Stimulated activated naive B cell treated with anti-CD40 and anti-IgM and Interleukin-4, amounts not matched to agents 10 μg/mL and 1 μg/mL and 100 μg/mL, for 72 hours (primary cell): ENCODE measurements at regions not wholly inside any gene's neighbourhood (a gene's known extent, or its start where the extent isn't known, plus 50 kb on each side); places are given as distances from the start of the nearest gene placed in this dataset.
"Not testable (repeated sequence)": the region's sequence is repeated elsewhere in the genome, so short reads cannot be mapped to it uniquely, and the experiment has no call there.

Experiments used
- ATAC-seq, 2 donors: fragments of 150-1000 bp; cut with Tn5 transposase; replicated peaks; 2 replicates each; pipeline ENCODE4 v1.10.0; 2021; ENCODE audit warnings: moderate library complexity in 1 of 2
- DNase-seq: peaks from one replicate; pipeline ENCODE4 v3.0.0; 2021
- H3K27ac Mint-ChIP-seq: one replicate; pipeline ENCODE4 v1.8.0; 2022; ENCODE audit warnings: mild to moderate bottlenecking, mixed read lengths
- H3K27me3 Mint-ChIP-seq, 2 donors: one replicate each; pipeline ENCODE4 v1.8.0; 2022; ENCODE audit warnings: mixed read lengths in 2 of 2
- H3K36me3 Mint-ChIP-seq, 2 donors: one replicate each; pipeline ENCODE4 v1.8.0; 2022; ENCODE audit warnings: mixed read lengths in 2 of 2, mild to moderate bottlenecking in 1 of 2
- H3K4me1 Mint-ChIP-seq, 2 donors: one replicate each; pipeline ENCODE4 v1.8.0; 2022; ENCODE audit warnings: mixed read lengths in 2 of 2, mild to moderate bottlenecking in 1 of 2
- H3K4me3 Mint-ChIP-seq, 2 donors: one replicate each; pipeline ENCODE4 v1.8.0; 2022; ENCODE audit warnings: mild to moderate bottlenecking in 2 of 2, mixed read lengths in 2 of 2, moderate library complexity in 1 of 2
- H3K9me3 Mint-ChIP-seq, 2 donors: one replicate each; pipeline ENCODE4 v1.8.0; 2022; ENCODE audit warnings: mixed read lengths in 2 of 2, mild to moderate bottlenecking in 1 of 2

GRCh38 chr1:209113521-209113920 lies 470.0 kb upstream of the CAMK1G start:
- Mint-ChIP-seq H3K4me3 (no peak overlapping the region), H3K4me1 (no peaks in the 10 kb centered on the region), H3K36me3 (no peaks in the 10 kb centered on the region), H3K27ac (no peak overlapping the region), H3K27me3 (peaks cover 5 to 8% of the 10 kb centered on the region in 2 donors), H3K9me3 (peaks cover 0 to 1% of the 10 kb centered on the region in 2 donors)
- ATAC-seq (no peak), DNase-seq (no peak)

- no peak overlapping the region for H3K27ac Mint-ChIP-seq
- no peak overlapping the region for H3K4me3 Mint-ChIP-seq
- H3K27me3 Mint-ChIP-seq = peaks cover 7 to 12% of the 10 kb centered on the region in 2 donors
- ATAC-seq = no peak
- H3K36me3 Mint-ChIP-seq = no peaks in the 10 kb centered on the region
- peaks cover 0 to 1% of the 10 kb centered on the region in 2 donors for H3K9me3 Mint-ChIP-seq
- no peak for DNase-seq
- no peaks in the 10 kb centered on the region for H3K4me1 Mint-ChIP-seq
These were observed 466.8 kb upstream of the CAMK1G start for GRCh38 chr1:209116705-209117104.

DNA sequence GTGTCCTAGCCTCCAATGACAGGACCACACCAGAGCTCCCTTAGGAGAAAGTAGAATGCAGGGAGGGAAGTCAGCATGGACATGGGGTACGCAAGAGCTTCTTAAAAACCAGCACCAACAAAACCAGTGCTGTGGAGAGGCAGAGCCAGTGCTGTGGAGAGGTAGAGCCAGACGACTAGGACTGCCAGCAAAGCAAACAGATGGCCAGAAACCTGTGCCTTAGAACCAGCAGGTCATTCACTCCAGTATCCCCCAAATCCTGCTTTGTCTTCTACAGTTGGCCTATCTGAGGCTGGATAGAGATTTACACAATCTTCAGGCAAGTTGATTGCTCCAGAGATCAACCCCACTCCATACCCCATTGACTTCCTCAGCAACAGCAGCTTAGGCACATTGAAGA lies 459.9 kb upstream of the CAMK1G start:
- no peak overlapping the region for H3K4me3 Mint-ChIP-seq

GRCh38 chr1:209129091-209129490 lies 454.4 kb upstream of the CAMK1G start:
- not testable (repeated sequence) for H3K9me3 Mint-ChIP-seq, H3K27ac Mint-ChIP-seq, H3K36me3 Mint-ChIP-seq, H3K27me3 Mint-ChIP-seq, DNase-seq, H3K4me1 Mint-ChIP-seq, H3K4me3 Mint-ChIP-seq, ATAC-seq

More for the DNA sequence above, 459.9 kb upstream of the CAMK1G start:
- H3K36me3 Mint-ChIP-seq = no peaks in the 10 kb centered on the region
- H3K4me1 Mint-ChIP-seq = no peaks in the 10 kb centered on the region
- H3K27ac Mint-ChIP-seq = no peak overlapping the region
- peaks cover 0 to 3% of the 10 kb centered on the region in 2 donors for H3K9me3 Mint-ChIP-seq
- ATAC-seq (no peak), DNase-seq (no peak)
- H3K27me3 Mint-ChIP-seq = peaks cover 8 to 11% of the 10 kb centered on the region in 2 donors

DNA sequence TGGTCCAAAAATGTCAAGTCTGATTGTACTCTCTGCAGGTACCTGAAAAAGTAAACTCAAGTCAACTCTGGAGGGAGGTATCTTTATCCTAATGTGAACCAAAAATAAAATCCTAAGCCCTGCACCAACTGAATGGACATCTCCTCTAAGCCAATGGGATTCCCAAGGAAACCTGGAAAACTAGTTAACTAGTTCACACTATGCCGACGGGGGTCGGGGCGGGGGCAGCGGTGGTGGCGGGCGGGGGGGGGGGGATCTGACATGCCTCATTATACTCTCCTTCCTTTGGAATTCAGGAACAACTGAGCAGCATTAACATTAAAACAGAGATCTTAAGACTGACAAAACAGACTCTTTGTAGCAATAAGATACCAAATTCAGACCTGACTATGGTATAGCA lies 452.6 kb upstream of the CAMK1G start:
- Mint-ChIP-seq H3K36me3 (no peaks in the 10 kb centered on the region), H3K27me3 (no peaks in the 10 kb centered on the region), H3K27ac (no peak overlapping the region), H3K4me3 (no peak overlapping the region), H3K4me1 (no peaks in the 10 kb centered on the region), H3K9me3 (peaks cover 4 to 6% of the 10 kb centered on the region in 2 donors)
- DNase-seq (no peak), ATAC-seq (no peak)

DNA sequence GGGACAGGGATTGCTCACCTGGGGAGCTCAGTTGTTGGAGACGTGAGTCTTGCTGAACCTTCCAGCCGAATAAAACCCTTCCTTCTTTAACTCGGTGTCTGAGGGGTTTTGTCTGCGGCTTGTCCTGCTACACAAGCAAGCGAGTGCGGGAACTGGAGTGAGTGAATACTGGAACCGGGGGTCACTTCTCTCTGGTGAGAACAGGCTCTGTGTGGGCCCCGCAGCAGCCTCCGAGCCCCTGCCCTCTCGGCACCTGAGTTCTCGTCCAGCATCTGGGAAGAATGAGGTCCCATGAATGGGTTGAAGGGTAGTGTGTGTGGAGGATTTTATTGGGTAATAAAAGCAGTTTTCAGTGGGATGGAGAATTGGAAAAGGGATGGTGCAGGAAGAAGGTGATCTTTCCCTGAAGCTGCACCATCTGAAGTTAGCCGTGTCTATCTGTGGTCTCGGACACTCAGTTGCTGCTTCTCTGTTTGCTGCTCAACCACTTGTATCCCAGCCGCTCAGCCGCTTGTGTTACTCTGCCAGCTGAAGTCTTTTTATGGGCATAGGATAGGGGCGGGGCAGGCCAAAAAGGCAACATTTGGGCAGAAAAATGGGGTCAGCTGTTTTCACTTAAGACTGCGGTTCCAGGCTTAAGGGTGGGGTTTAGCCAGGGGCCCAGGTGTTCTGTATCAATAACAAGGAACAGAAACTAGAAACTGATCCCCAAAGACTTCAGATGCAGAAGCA lies 450.6 kb upstream of the CAMK1G start:
- Mint-ChIP-seq H3K9me3 (peaks cover 4 to 5% of the 10 kb centered on the region in 2 donors), H3K36me3 (no peaks in the 10 kb centered on the region), H3K4me1 (no peaks in the 10 kb centered on the region), H3K4me3 (no peak overlapping the region), H3K27me3 (no peaks in the 10 kb centered on the region), H3K27ac (no peak overlapping the region)
- no peak for ATAC-seq
- DNase-seq = no peak

- H3K4me3 Mint-ChIP-seq = no peak overlapping the region
- H3K9me3 Mint-ChIP-seq = peaks cover 3 to 4% of the 10 kb centered on the region in 2 donors
- DNase-seq = no peak
- H3K27ac Mint-ChIP-seq = no peak overlapping the region
- no peak for ATAC-seq
- H3K27me3 Mint-ChIP-seq = no peaks in the 10 kb centered on the region
- no peaks in the 10 kb centered on the region for H3K4me1 Mint-ChIP-seq
- H3K36me3 Mint-ChIP-seq = no peaks in the 10 kb centered on the region
These were observed 449.5 kb upstream of the CAMK1G start for GRCh38 chr1:209134001-209134400.

GRCh38 chr1:209143916-209144315 lies 439.6 kb upstream of the CAMK1G start:
- Mint-ChIP-seq H3K27ac (no peak overlapping the region), H3K36me3 (no peaks in the 10 kb centered on the region), H3K4me3 (no peak overlapping the region), H3K9me3 (peaks cover 4 to 5% of the 10 kb centered on the region in 2 donors), H3K27me3 (no peaks in the 10 kb centered on the region), H3K4me1 (no peaks in the 10 kb centered on the region)
- DNase-seq = no peak
- no peak for ATAC-seq

DNA sequence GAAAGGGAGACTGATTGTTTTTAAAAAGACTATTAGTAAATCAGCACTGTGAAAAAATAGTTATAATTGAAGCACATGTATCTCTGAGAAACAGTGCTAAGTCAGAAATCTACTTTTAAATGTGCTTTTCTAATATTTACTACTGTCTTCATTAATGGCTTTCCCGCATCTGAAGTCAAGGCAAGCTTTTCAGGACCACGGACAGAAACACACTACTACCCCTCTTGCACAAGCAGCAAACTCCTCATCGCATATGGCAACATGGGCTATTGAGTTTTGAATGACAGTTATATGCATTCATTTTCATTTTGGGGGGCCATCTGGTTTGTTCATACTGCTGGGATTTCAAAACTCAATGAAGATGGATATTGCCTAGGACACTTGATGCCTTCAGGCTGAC lies 433.4 kb upstream of the CAMK1G start:
- Mint-ChIP-seq H3K4me3 (no peak overlapping the region), H3K9me3 (peaks cover 0 to 5% of the 10 kb centered on the region in 2 donors), H3K4me1 (no peaks in the 10 kb centered on the region), H3K27me3 (peaks cover 0 to 4% of the 10 kb centered on the region in 2 donors), H3K27ac (no peak overlapping the region), H3K36me3 (no peaks in the 10 kb centered on the region)
- ATAC-seq (no peak), DNase-seq (no peak)

DNA sequence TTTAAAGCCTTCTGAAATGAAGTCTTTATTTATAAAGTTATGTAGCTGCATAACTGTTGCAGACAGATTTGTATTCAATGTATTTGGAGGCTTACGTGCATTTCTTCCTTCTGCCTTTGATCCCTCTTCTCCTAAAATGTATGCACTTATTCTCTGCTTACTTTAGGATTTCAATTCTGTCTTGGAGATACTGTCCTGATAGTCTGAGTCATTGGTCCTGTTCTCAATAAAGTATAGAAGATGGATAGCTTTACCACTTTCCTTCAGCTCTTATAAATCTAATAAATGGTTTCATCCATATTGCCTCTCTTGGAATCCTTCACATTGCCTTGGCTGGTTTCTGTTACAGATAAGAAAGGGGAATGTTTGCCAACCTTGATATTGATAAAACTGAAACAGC lies 430.1 kb upstream of the CAMK1G start:
- ATAC-seq (no peak), DNase-seq (no peak)
- Mint-ChIP-seq H3K4me3 (no peak overlapping the region), H3K27me3 (peaks cover 0 to 4% of the 10 kb centered on the region in 2 donors), H3K9me3 (no peaks in the 10 kb centered on the region), H3K27ac (no peak overlapping the region), H3K4me1 (no peaks in the 10 kb centered on the region), H3K36me3 (no peaks in the 10 kb centered on the region)

- peaks cover 0 to 4% of the 10 kb centered on the region in 2 donors for H3K27me3 Mint-ChIP-seq
- no peak overlapping the region for H3K4me3 Mint-ChIP-seq
- DNase-seq (no peak), ATAC-seq (no peak)
- H3K36me3 Mint-ChIP-seq = no peaks in the 10 kb centered on the region
- H3K9me3 Mint-ChIP-seq = no peaks in the 10 kb centered on the region
- no peak overlapping the region for H3K27ac Mint-ChIP-seq
- no peaks in the 10 kb centered on the region for H3K4me1 Mint-ChIP-seq
These were observed 428.6 kb upstream of the CAMK1G start for GRCh38 chr1:209154912-209155311.

DNA sequence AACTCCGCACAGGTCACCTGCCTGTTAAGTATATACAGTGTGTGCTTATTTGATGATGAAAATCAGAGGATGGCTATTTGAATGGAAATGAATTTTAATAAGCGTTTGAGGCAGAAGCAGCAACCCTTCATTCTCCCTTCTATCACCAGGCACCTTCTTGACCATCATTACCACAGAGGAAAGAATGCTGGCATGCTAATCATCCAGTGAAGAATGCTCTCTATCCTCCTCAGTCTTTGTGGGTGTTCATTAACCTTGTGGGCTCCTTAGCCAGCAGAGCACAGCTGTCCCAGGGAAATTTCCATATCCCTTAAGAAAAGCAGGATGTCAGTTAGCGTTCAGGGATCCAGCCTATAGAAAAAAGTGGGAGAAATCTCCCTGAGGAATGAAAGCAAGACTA lies 428.0 kb upstream of the CAMK1G start:
- ATAC-seq (no peak), DNase-seq (no peak)
- H3K4me1 Mint-ChIP-seq = no peaks in the 10 kb centered on the region
- H3K27me3 Mint-ChIP-seq = peaks cover 0 to 4% of the 10 kb centered on the region in 2 donors
- H3K4me3 Mint-ChIP-seq = no peak overlapping the region
- no peak overlapping the region for H3K27ac Mint-ChIP-seq
- no peaks in the 10 kb centered on the region for H3K36me3 Mint-ChIP-seq
- no peaks in the 10 kb centered on the region for H3K9me3 Mint-ChIP-seq

GRCh38 chr1:209156991-209157390 lies 426.5 kb upstream of the CAMK1G start:
- Mint-ChIP-seq H3K36me3 (no peaks in the 10 kb centered on the region), H3K4me3 (no peak overlapping the region), H3K9me3 (no peaks in the 10 kb centered on the region), H3K4me1 (no peaks in the 10 kb centered on the region), H3K27ac (no peak overlapping the region), H3K27me3 (no peaks in the 10 kb centered on the region)
- DNase-seq = no peak
- no peak for ATAC-seq

DNA sequence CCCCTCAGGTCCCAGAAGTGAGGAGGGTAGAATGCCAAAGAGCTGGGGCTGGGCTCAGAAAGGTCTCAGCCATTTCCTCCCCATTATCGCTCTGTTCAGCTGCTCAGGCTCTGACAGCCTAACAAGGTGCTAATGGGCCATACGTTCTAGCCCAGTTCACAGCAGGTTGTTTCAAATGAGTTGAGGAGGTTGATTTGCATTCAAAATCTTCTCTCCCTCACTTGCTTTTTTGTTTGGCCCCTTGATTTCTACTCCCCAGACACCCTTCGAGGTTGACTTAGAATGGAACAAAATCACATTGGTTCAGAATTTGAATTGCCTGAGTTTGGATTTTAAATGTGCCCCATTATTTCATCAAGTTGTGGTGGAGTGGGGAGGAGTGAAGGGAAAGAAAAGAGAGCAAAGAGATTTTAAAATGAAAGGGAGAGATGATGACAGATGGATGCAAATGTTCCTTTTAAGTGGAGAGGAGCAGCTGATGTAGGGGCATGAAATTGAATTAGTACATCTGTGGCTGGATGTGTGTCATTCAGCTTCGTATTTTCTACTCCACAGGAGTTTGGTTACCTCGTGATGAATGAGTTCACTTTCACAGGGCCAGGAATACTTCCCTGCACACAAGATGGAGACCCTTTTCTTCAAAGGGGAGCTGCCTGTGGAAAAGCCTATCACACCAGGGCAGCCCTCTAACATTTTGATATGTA lies 425.8 kb upstream of the CAMK1G start:
- no peak overlapping the region for H3K4me3 Mint-ChIP-seq
- DNase-seq (no peak), ATAC-seq (no peak)
- H3K4me1 Mint-ChIP-seq = no peaks in the 10 kb centered on the region
- no peaks in the 10 kb centered on the region for H3K36me3 Mint-ChIP-seq
- H3K27me3 Mint-ChIP-seq = no peaks in the 10 kb centered on the region
- no peak overlapping the region for H3K27ac Mint-ChIP-seq
- no peaks in the 10 kb centered on the region for H3K9me3 Mint-ChIP-seq

DNA sequence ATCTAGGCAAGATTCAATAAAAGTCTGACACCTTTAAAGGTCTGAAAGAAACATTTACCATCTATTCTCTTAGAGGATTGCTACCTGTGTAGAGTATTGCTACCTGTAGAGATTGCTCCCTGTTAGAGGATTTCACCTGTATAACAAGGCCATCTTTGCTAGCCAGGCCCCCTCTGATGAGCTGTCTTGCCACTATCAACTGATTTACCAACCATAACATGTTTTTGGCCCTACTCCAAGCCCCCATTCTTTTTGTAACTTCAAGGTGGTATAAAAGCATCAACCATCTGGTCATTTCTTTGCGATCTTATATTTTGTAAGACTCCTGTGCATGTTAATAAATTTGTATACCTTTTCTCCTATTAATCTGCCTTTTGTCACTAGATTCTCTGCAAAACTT lies 424.7 kb upstream of the CAMK1G start:
- H3K27ac Mint-ChIP-seq = no peak overlapping the region
- no peak for ATAC-seq

More for the DNA sequence above, 424.7 kb upstream of the CAMK1G start:
- H3K4me3 Mint-ChIP-seq = no peak overlapping the region
- H3K4me1 Mint-ChIP-seq = no peaks in the 10 kb centered on the region
- no peaks in the 10 kb centered on the region for H3K36me3 Mint-ChIP-seq
- H3K27me3 Mint-ChIP-seq = no peaks in the 10 kb centered on the region
- H3K9me3 Mint-ChIP-seq = no peaks in the 10 kb centered on the region
- DNase-seq = no peak
